Ectodermal cell (in vitro differentiated cells): ENCODE measurements at regions not wholly inside any gene's neighbourhood (a gene's known extent, or its start where the extent isn't known, plus 50 kb on each side); places are given as distances from the start of the nearest gene placed in this dataset.

ENCODE experiments used
- H3K27ac ChIP-seq: 2 replicates; pipeline ENCODE4 v1.7.0; 2013; ENCODE audit warnings: mild to moderate bottlenecking, low read depth, low read length; ENCODE audit not compliant: insufficient read depth, poor library complexity, severe bottlenecking
- H3K27me3 ChIP-seq: 2 replicates; pipeline ENCODE4 v1.7.0; 2013; ENCODE audit warnings: mild to moderate bottlenecking, low read length; ENCODE audit not compliant: insufficient read depth, control insufficient read depth, poor library complexity, severe bottlenecking
- H3K36me3 ChIP-seq: one replicate; pipeline ENCODE4 v1.7.0; 2013; ENCODE audit warnings: low read length; ENCODE audit not compliant: control insufficient read depth, insufficient read depth
- H3K4me1 ChIP-seq: one replicate; pipeline ENCODE4 v1.7.0; 2013; ENCODE audit warnings: low read length; ENCODE audit not compliant: control insufficient read depth, insufficient read depth
- H3K4me3 ChIP-seq: 2 replicates; pipeline ENCODE4 v1.7.0; 2013; ENCODE audit warnings: low read depth, low read length, control low read depth; ENCODE audit not compliant: insufficient read depth
- H3K9me3 ChIP-seq: 2 replicates; pipeline ENCODE4 v1.7.0; 2013; ENCODE audit warnings: mild to moderate bottlenecking, low read length, moderate library complexity; ENCODE audit not compliant: control insufficient read depth
- WGBS, 2 experiments: methylation state at CpG; one replicate each; pipeline ENCODE4 v1.1.7; 2013; ENCODE audit warnings: missing lambda C conversion rate in 2 of 2; 5-methylcytosine and 5-hydroxymethylcytosine counted together

GRCh38 chr20:40467067-40467466 lies 222.0 kb downstream of the MAFB start:
- Histone ChIP-seq H3K4me1 (peaks cover 7% of the 10 kb centered on the region), H3K27ac (no peak overlapping the region), H3K36me3 (no peaks in the 10 kb centered on the region), H3K9me3 (no peaks in the 10 kb centered on the region), H3K27me3 (no peaks in the 10 kb centered on the region), H3K4me3 (no peak overlapping the region)
- WGBS, 2 experiments = 75 to 92% methylated on average over 3 of the region's 3 CpGs

DNA sequence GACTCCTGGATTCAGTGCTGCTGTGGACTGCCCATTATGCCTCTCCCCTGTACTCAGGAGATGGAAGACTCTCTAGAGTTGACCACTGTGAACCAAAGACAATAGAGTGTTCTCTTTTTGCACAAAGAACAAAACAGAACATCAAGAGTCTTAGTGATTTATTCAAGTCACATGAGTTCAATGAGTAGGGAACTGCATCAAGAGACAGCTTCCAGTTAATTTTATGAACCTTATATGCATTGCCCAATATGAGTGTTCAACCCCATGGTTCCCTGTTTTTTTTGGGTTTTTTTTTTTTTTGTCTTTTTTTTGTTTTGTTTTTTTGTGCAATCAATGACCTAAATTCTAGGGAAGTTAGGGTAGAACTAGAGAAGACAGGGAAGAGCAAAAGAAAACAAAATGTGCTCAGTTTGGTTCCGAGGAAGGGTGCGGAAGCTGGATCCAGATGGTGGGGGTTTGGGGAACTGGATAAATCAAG lies 224.3 kb downstream of the MAFB start:
- no peaks in the 10 kb centered on the region for H3K27me3 ChIP-seq
- H3K36me3 ChIP-seq = no peaks in the 10 kb centered on the region
- H3K27ac ChIP-seq = no peak overlapping the region
- H3K9me3 ChIP-seq = no peaks in the 10 kb centered on the region
- no peak overlapping the region for H3K4me3 ChIP-seq
- peaks cover 11% of the 10 kb centered on the region for H3K4me1 ChIP-seq
- WGBS, 2 experiments = 96 to 99% methylated on average over 2 of the region's 2 CpGs

GRCh38 chr20:40463171-40463570 lies 225.9 kb downstream of the MAFB start:
- 71 to 75% methylated on average over 6 of the region's 6 CpGs for WGBS, 2 experiments
- Histone ChIP-seq H3K4me3 (no peak overlapping the region), H3K36me3 (no peaks in the 10 kb centered on the region), H3K27ac (no peak overlapping the region), H3K27me3 (peaks cover 3% of the 10 kb centered on the region), H3K4me1 (peaks cover 11% of the 10 kb centered on the region), H3K9me3 (no peaks in the 10 kb centered on the region)

DNA sequence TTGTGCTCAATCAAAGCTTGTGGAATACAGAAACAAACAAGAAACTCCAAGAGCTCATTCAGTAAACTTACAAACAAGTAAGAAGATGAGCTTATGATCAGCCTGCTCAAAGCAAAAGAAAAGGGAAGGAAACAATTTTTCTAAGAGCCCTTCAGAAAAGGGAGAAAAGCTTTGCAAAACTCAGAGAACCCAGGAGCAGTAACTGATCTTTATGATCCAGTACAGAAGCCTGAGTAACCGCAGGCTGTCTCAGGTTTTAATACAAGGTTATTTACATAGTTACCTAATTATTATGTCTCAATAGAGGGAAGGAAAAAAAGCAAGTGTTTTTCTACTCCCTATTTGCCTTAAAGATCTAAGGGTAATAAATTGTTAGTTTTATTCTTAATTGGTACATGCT lies 226.5 kb downstream of the MAFB start:
- 100% methylated on average over 1 of the region's 1 CpG; no CpG with 5 or more reads in 1 of the 2 experiments for WGBS, 2 experiments
- no peaks in the 10 kb centered on the region for H3K9me3 ChIP-seq
- peaks cover 3% of the 10 kb centered on the region for H3K27me3 ChIP-seq
- H3K27ac ChIP-seq = no peak overlapping the region
- H3K4me3 ChIP-seq = no peak overlapping the region
- no peaks in the 10 kb centered on the region for H3K36me3 ChIP-seq
- H3K4me1 ChIP-seq = peaks cover 11% of the 10 kb centered on the region

- H3K4me1 ChIP-seq = peaks cover 11% of the 10 kb centered on the region
These were observed 229.7 kb downstream of the MAFB start for GRCh38 chr20:40459299-40459698.

DNA sequence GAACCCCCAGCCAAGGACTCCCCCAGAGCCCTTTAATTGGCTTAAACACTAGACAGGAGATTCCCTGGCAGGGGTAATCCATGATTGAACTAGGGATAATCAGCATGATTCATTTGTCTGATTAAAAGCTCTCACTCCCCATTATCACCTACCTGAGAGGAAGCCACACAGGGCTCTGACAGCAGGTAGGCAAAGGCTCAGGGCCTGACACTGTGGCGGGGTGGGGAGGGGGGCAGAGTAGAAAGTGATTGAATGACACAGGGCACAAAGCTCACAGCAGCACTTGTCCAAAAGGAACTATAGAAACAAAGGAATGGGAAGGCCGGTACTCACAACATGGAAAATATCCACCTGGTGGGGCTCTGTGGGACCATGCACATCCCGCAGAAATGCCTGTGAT lies 231.6 kb downstream of the MAFB start:
- Histone ChIP-seq H3K27ac (no peak overlapping the region), H3K36me3 (no peaks in the 10 kb centered on the region), H3K4me1 (peaks cover 5% of the 10 kb centered on the region), H3K4me3 (no peak overlapping the region), H3K27me3 (peaks cover 3% of the 10 kb centered on the region), H3K9me3 (peaks cover 2% of the 10 kb centered on the region)
- 42 to 44% methylated on average over 3 of the region's 3 CpGs for WGBS, 2 experiments

More at GRCh38 chr20:40459299-40459698, 229.7 kb downstream of the MAFB start:
- Histone ChIP-seq H3K4me3 (no peak overlapping the region), H3K27ac (no peak overlapping the region), H3K27me3 (peaks cover 3% of the 10 kb centered on the region), H3K36me3 (no peaks in the 10 kb centered on the region), H3K9me3 (no peaks in the 10 kb centered on the region)
- WGBS, 2 experiments = 96% methylated on average over 4 of the region's 4 CpGs

- WGBS, 2 experiments = 75 to 79% methylated on average over 3 of the region's 3 CpGs
These were observed 236.3 kb downstream of the MAFB start for GRCh38 chr20:40452758-40453157.

DNA sequence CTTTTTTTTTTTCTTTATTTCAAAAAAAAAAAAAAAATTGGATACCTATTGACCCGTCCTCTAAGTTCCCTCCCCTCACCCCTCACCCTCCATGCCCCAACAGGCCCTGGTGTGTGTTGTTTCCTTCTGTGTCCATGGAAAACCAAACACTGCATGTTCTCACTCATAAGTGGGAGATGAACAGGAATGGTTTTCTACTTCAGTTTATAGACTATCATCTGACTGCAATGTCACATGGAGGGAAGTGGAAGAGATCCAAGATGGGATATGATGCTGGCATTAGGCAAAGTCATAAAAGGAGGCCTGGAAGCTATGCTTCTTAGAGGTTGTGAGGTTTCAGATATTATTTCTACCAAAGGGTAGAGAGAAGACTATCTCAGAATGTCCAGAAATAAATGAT lies 237.5 kb downstream of the MAFB start:
- Histone ChIP-seq H3K27me3 (no peaks in the 10 kb centered on the region), H3K9me3 (peaks cover 2% of the 10 kb centered on the region), H3K27ac (no peak overlapping the region), H3K4me3 (no peak overlapping the region), H3K36me3 (no peaks in the 10 kb centered on the region), H3K4me1 (no peaks in the 10 kb centered on the region)
- 56% methylated on average over 1 of the region's 1 CpG; no CpG with 5 or more reads in 1 of the 2 experiments for WGBS, 2 experiments

More at GRCh38 chr20:40452758-40453157, 236.3 kb downstream of the MAFB start:
- Histone ChIP-seq H3K27me3 (no peaks in the 10 kb centered on the region), H3K36me3 (no peaks in the 10 kb centered on the region), H3K9me3 (peaks cover 2% of the 10 kb centered on the region), H3K27ac (no peak overlapping the region), H3K4me1 (no peaks in the 10 kb centered on the region), H3K4me3 (no peak overlapping the region)

- Histone ChIP-seq H3K9me3 (peaks cover 2% of the 10 kb centered on the region), H3K27me3 (no peaks in the 10 kb centered on the region), H3K4me1 (no peaks in the 10 kb centered on the region), H3K36me3 (no peaks in the 10 kb centered on the region), H3K27ac (no peak overlapping the region), H3K4me3 (no peak overlapping the region)
- WGBS, 2 experiments = 79 to 84% methylated on average over 4 of the region's 4 CpGs
These were observed 238.9 kb downstream of the MAFB start for GRCh38 chr20:40449974-40450616.

DNA sequence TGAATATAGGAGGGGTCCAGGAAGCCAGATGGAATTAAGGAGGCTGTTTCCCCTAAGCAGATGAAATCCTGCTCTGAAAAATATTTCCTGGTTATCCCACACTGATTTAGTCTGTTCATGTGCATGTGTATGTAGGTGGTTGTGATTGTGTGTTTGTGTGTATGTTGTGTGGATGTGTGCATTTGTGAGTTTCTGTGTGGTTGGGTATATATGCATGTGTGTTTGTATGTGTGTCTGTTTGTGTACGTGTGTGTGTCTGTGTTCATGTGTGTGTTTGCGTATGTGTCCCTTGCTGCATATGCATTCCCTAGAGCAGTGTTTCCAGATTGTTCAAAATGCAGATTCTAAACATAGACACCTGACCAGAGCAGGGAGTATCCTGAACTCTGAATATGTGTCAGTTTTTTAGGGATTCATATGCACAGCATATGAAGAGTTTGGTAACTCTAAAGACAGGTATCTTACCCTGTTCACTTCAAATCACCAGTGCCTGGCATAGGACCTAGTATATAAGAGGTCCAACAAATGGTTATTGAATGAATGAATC lies 239.8 kb downstream of the MAFB start:
- H3K27me3 ChIP-seq = no peaks in the 10 kb centered on the region
- no peak overlapping the region for H3K4me3 ChIP-seq
- H3K4me1 ChIP-seq = no peaks in the 10 kb centered on the region
- H3K9me3 ChIP-seq = peaks cover 2% of the 10 kb centered on the region
- H3K27ac ChIP-seq = no peak overlapping the region
- 81 to 90% methylated on average over 2 of the region's 2 CpGs for WGBS, 2 experiments
- no peaks in the 10 kb centered on the region for H3K36me3 ChIP-seq
